Loucy (cell line): ENCODE measurements at regions not wholly inside any gene's neighbourhood (a gene's known extent, or its start where the extent isn't known, plus 50 kb on each side); places are given as distances from the start of the nearest gene placed in this dataset.

Source experiments
- H2AFZ ChIP-seq: fragments of 200-600 bp; sonication (generic); 2 replicates; pipeline ENCODE4 v1.6.0; 2016; ENCODE audit warnings: antibody characterized with exemption, mild to moderate bottlenecking, low read length, moderate library complexity
- H3F3A ChIP-seq: fragments of 200-600 bp; 2 replicates; pipeline ENCODE4 v1.6.0; 2016; ENCODE audit warnings: antibody characterized with exemption, low read depth, mild to moderate bottlenecking
- H3K27me3 ChIP-seq: fragments of 200-600 bp; sonication (generic); 2 replicates; pipeline ENCODE4 v1.6.1; 2014; ENCODE audit warnings: low read length, mild to moderate bottlenecking; ENCODE audit not compliant: insufficient read depth, poor library complexity, severe bottlenecking
- H3K36me3 ChIP-seq: fragments of 200-600 bp; sonication (generic); 2 replicates; pipeline ENCODE4 v1.6.1; 2016; ENCODE audit warnings: low read length; ENCODE audit not compliant: insufficient read depth
- H3K4me1 ChIP-seq: fragments of 200-600 bp; sonication (generic); 2 replicates; pipeline ENCODE4 v1.5.1; 2014; ENCODE audit warnings: low read length, mild to moderate bottlenecking; ENCODE audit not compliant: insufficient read depth, poor library complexity, severe bottlenecking
- H3K4me2 ChIP-seq: fragments of 200-600 bp; sonication (generic); 2 replicates; pipeline ENCODE4 v1.6.0; 2014; ENCODE audit warnings: antibody characterized with exemption, low read length, low read depth, mild to moderate bottlenecking; ENCODE audit not compliant: poor library complexity, severe bottlenecking
- H3K4me3 ChIP-seq: fragments of 200-600 bp; sonication (generic); 2 replicates; pipeline ENCODE4 v1.5.1; 2014; ENCODE audit warnings: low read length, mild to moderate bottlenecking, mixed read lengths; ENCODE audit not compliant: poor library complexity, severe bottlenecking
- H3K79me2 ChIP-seq: fragments of 200-600 bp; sonication (generic); 2 replicates; pipeline ENCODE4 v1.6.1; 2014; ENCODE audit warnings: low read length; ENCODE audit not compliant: insufficient read depth
- H3K9ac ChIP-seq: fragments of 200-600 bp; sonication (generic); 2 replicates; pipeline ENCODE4 v1.6.0; 2014; ENCODE audit warnings: mild to moderate bottlenecking, low read depth, low read length, moderate library complexity; ENCODE audit not compliant: poor library complexity, severe bottlenecking
- H3K9me2 ChIP-seq: fragments of 200-600 bp; sonication (generic); replicated peaks from 2 replicates; pipeline ENCODE4 v1.6.1; 2016; ENCODE audit warnings: low read depth, low read length, mixed read lengths
- H3K9me3 ChIP-seq: fragments of 200-600 bp; sonication (generic); 2 replicates; pipeline ENCODE4 v1.6.1; 2014; ENCODE audit warnings: mild to moderate bottlenecking, antibody characterized with exemption, low read length, low read depth; ENCODE audit not compliant: insufficient read depth
- H4K20me1 ChIP-seq: fragments of 200-600 bp; sonication (generic); 2 replicates; pipeline ENCODE4 v1.6.0; 2014; ENCODE audit warnings: antibody characterized with exemption, low read length, mild to moderate bottlenecking; ENCODE audit not compliant: insufficient read depth, poor library complexity, severe bottlenecking
- CTCF ChIP-seq: fragments of 200-600 bp; sonication (generic); conservative IDR thresholded peaks from 2 replicates; pipeline ENCODE4 v1.5.1; 2014; ENCODE audit warnings: mild to moderate bottlenecking, antibody characterized with exemption, low read length
- EZH2phosphoT487 ChIP-seq: fragments of 200-600 bp; IDR thresholded peaks from 2 replicates; pipeline ENCODE4 v1.6.1; 2018; ENCODE audit warnings: antibody characterized with exemption, mild to moderate bottlenecking, moderate library complexity, borderline replicate concordance

GRCh38 chr14:98855926-98856715 lies 415.9 kb downstream of the BCL11B start:
- Histone ChIP-seq H2AFZ (no peak overlapping the region), H3K9ac (no peak overlapping the region), H3K9me2 (no peaks in the 10 kb centered on the region), H3K27me3 (no peaks in the 10 kb centered on the region), H3K4me3 (no peak overlapping the region), H3F3A (no peaks in the 10 kb centered on the region), H3K4me2 (no peak overlapping the region), H4K20me1 (no peaks in the 10 kb centered on the region), H3K36me3 (no peaks in the 10 kb centered on the region), H3K9me3 (no peaks in the 10 kb centered on the region), H3K79me2 (no peaks in the 10 kb centered on the region), H3K4me1 (no peaks in the 10 kb centered on the region)
- no peak for TF ChIP-seq EZH2phosphoT487
- TF ChIP-seq CTCF: no peak

- H3K9me2 ChIP-seq: no peaks in the 10 kb centered on the region
- no peaks in the 10 kb centered on the region for H3K27me3 ChIP-seq
- no peaks in the 10 kb centered on the region for H3F3A ChIP-seq
- TF ChIP-seq CTCF (no peak), EZH2phosphoT487 (no peak)
- no peaks in the 10 kb centered on the region for H3K4me1 ChIP-seq
- H2AFZ ChIP-seq: no peak overlapping the region
- H3K79me2 ChIP-seq: no peaks in the 10 kb centered on the region
- no peak overlapping the region for H3K9ac ChIP-seq
- no peaks in the 10 kb centered on the region for H4K20me1 ChIP-seq
- no peaks in the 10 kb centered on the region for H3K36me3 ChIP-seq
- H3K4me2 ChIP-seq: no peak overlapping the region
- H3K4me3 ChIP-seq: no peak overlapping the region
- no peaks in the 10 kb centered on the region for H3K9me3 ChIP-seq
Measured at GRCh38 chr14:98858158-98858557, 413.8 kb downstream of the BCL11B start.

- no peak for TF ChIP-seq CTCF
- no peak for TF ChIP-seq EZH2phosphoT487
- H3K4me1 ChIP-seq: no peaks in the 10 kb centered on the region
- H3F3A ChIP-seq: no peaks in the 10 kb centered on the region
- H3K27me3 ChIP-seq: no peaks in the 10 kb centered on the region
- no peak overlapping the region for H3K4me2 ChIP-seq
- H3K4me3 ChIP-seq: no peak overlapping the region
- H3K79me2 ChIP-seq: no peaks in the 10 kb centered on the region
- H3K9me3 ChIP-seq: no peaks in the 10 kb centered on the region
- no peaks in the 10 kb centered on the region for H4K20me1 ChIP-seq
- H3K9ac ChIP-seq: no peak overlapping the region
- H3K36me3 ChIP-seq: no peaks in the 10 kb centered on the region
- H3K9me2 ChIP-seq: no peaks in the 10 kb centered on the region
- H2AFZ ChIP-seq: no peak overlapping the region
Measured at GRCh38 chr14:98858561-98858960, 413.4 kb downstream of the BCL11B start.
